ENCODE measurements at regions not wholly inside any gene's neighbourhood (a gene's known extent, or its start where the extent isn't known, plus 50 kb on each side); places are given as distances from the start of the nearest gene placed in this dataset.

- Histone ChIP-seq H3K4me1 (ENCODE audit: insufficient read depth, insufficient read length) (no peaks in the 10 kb centered on the region), H3K9ac (ENCODE audit: insufficient read length, low read depth) (no peak overlapping the region), H3K4me3 (ENCODE audit: insufficient read length, low read depth) (no peak overlapping the region), H3K9me3 (ENCODE audit: insufficient read depth, low read length) (no peaks in the 10 kb centered on the region), H3K27me3 (ENCODE audit: insufficient read depth, insufficient read length) (no peaks in the 10 kb centered on the region), H3K36me3 (ENCODE audit: insufficient read depth, insufficient read length, low read length) (no peaks in the 10 kb centered on the region)
- DNase-seq (ENCODE audit: low read depth, low spot score), result no peak
- TF ChIP-seq ZNF274 (IDR thresholded peaks at IDR 0.05; ENCODE audit: low read depth, low read length) (no peak), SUZ12 (IDR thresholded peaks at IDR 0.05; ENCODE audit: extremely low read depth, insufficient read depth, insufficient read length) (no peak), YY1 (IDR thresholded peaks at IDR 0.05; ENCODE audit: insufficient read depth, insufficient read length) (no peak)
Measured at GRCh38 chr5:61884252-61884855, 421.7 kb upstream of the KIF2A start.

GRCh38 chr5:61886214-61886613 lies 419.8 kb upstream of the KIF2A start:
- no peaks in the 10 kb centered on the region for H3K9me3 ChIP-seq (ENCODE audit: insufficient read depth, low read length)
- no peaks in the 10 kb centered on the region for H3K27me3 ChIP-seq (ENCODE audit: insufficient read depth, insufficient read length)
- DNase-seq (ENCODE audit: low read depth, low spot score), result no peak
- H3K9ac ChIP-seq (ENCODE audit: insufficient read length, low read depth), result no peak overlapping the region
- H3K36me3 ChIP-seq (ENCODE audit: insufficient read depth, insufficient read length, low read length), result no peaks in the 10 kb centered on the region
- TF ChIP-seq SUZ12 (IDR thresholded peaks at IDR 0.05; ENCODE audit: extremely low read depth, insufficient read depth, insufficient read length), result no peak
- TF ChIP-seq ZNF274 (IDR thresholded peaks at IDR 0.05; ENCODE audit: low read depth, low read length), result no peak
- TF ChIP-seq YY1 (IDR thresholded peaks at IDR 0.05; ENCODE audit: insufficient read depth, insufficient read length), result no peak
- H3K4me3 ChIP-seq (ENCODE audit: insufficient read length, low read depth), result no peak overlapping the region
- H3K4me1 ChIP-seq (ENCODE audit: insufficient read depth, insufficient read length), result no peaks in the 10 kb centered on the region

- Histone ChIP-seq H3K9ac (ENCODE audit: insufficient read length, low read depth) (no peak overlapping the region), H3K4me1 (ENCODE audit: insufficient read depth, insufficient read length) (no peaks in the 10 kb centered on the region), H3K36me3 (ENCODE audit: insufficient read depth, insufficient read length, low read length) (no peaks in the 10 kb centered on the region), H3K4me3 (ENCODE audit: insufficient read length, low read depth) (no peak overlapping the region), H3K27me3 (ENCODE audit: insufficient read depth, insufficient read length) (no peaks in the 10 kb centered on the region), H3K9me3 (ENCODE audit: insufficient read depth, low read length) (no peaks in the 10 kb centered on the region)
- no peak for TF ChIP-seq SUZ12 (IDR thresholded peaks at IDR 0.05; ENCODE audit: extremely low read depth, insufficient read depth, insufficient read length)
- TF ChIP-seq YY1 (IDR thresholded peaks at IDR 0.05; ENCODE audit: insufficient read depth, insufficient read length), result no peak
- TF ChIP-seq ZNF274 (IDR thresholded peaks at IDR 0.05; ENCODE audit: low read depth, low read length), result no peak
- no peak for DNase-seq (ENCODE audit: low read depth, low spot score)
Measured at GRCh38 chr5:61887271-61887670, 418.7 kb upstream of the KIF2A start.

DNA sequence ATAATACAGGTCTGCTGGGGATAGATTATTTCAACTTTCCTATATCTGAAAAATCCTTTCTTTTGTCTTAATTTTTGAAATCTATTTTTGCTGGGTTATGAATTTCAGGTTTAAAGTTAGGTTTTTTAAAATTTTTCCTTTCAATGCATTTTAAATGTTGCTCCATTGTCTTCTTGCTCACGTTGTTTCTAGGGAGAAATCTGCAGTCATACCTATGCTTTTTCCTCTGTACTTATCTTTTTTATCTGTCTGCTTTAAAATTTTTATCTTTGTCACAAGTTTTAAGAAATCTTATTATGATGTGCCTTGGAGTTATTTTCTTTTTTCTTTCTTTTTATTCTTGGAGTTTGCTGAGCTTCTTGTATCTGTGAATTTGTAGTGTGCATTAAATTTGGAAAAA lies 412.0 kb upstream of the KIF2A start:
- no peak for DNase-seq (ENCODE audit: low read depth, low spot score)
- Histone ChIP-seq H3K9me3 (ENCODE audit: insufficient read depth, low read length) (no peaks in the 10 kb centered on the region), H3K9ac (ENCODE audit: insufficient read length, low read depth) (no peak overlapping the region), H3K27me3 (ENCODE audit: insufficient read depth, insufficient read length) (no peaks in the 10 kb centered on the region), H3K4me1 (ENCODE audit: insufficient read depth, insufficient read length) (no peaks in the 10 kb centered on the region), H3K36me3 (ENCODE audit: insufficient read depth, insufficient read length, low read length) (no peaks in the 10 kb centered on the region), H3K4me3 (ENCODE audit: insufficient read length, low read depth) (no peak overlapping the region)
- no peak for TF ChIP-seq ZNF274 (IDR thresholded peaks at IDR 0.05; ENCODE audit: low read depth, low read length)
- TF ChIP-seq YY1 (IDR thresholded peaks at IDR 0.05; ENCODE audit: insufficient read depth, insufficient read length), result no peak

GRCh38 chr5:61896811-61897210 lies 409.2 kb upstream of the KIF2A start:
- no peaks in the 10 kb centered on the region for H3K27me3 ChIP-seq (ENCODE audit: insufficient read depth, insufficient read length)
- H3K9me3 ChIP-seq (ENCODE audit: insufficient read depth, low read length), result no peaks in the 10 kb centered on the region
- H3K36me3 ChIP-seq (ENCODE audit: insufficient read depth, insufficient read length, low read length), result no peaks in the 10 kb centered on the region
- no peak for DNase-seq (ENCODE audit: low read depth, low spot score)
- H3K9ac ChIP-seq (ENCODE audit: insufficient read length, low read depth), result no peak overlapping the region
- TF ChIP-seq SUZ12 (IDR thresholded peaks at IDR 0.05; ENCODE audit: extremely low read depth, insufficient read depth, insufficient read length) (no peak), YY1 (IDR thresholded peaks at IDR 0.05; ENCODE audit: insufficient read depth, insufficient read length) (no peak), ZNF274 (IDR thresholded peaks at IDR 0.05; ENCODE audit: low read depth, low read length) (no peak)
- no peaks in the 10 kb centered on the region for H3K4me1 ChIP-seq (ENCODE audit: insufficient read depth, insufficient read length)
- H3K4me3 ChIP-seq (ENCODE audit: insufficient read length, low read depth), result no peak overlapping the region

- no peak for TF ChIP-seq SUZ12 (IDR thresholded peaks at IDR 0.05; ENCODE audit: extremely low read depth, insufficient read depth, insufficient read length)
- no peak for TF ChIP-seq YY1 (IDR thresholded peaks at IDR 0.05; ENCODE audit: insufficient read depth, insufficient read length)
- no peak for TF ChIP-seq ZNF274 (IDR thresholded peaks at IDR 0.05; ENCODE audit: low read depth, low read length)
- no peak for DNase-seq (ENCODE audit: low read depth, low spot score)
- no peaks in the 10 kb centered on the region for H3K4me1 ChIP-seq (ENCODE audit: insufficient read depth, insufficient read length)
- H3K27me3 ChIP-seq (ENCODE audit: insufficient read depth, insufficient read length), result no peaks in the 10 kb centered on the region
- H3K36me3 ChIP-seq (ENCODE audit: insufficient read depth, insufficient read length, low read length), result no peaks in the 10 kb centered on the region
- no peak overlapping the region for H3K9ac ChIP-seq (ENCODE audit: insufficient read length, low read depth)
- H3K9me3 ChIP-seq (ENCODE audit: insufficient read depth, low read length), result no peaks in the 10 kb centered on the region
- H3K4me3 ChIP-seq (ENCODE audit: insufficient read length, low read depth), result no peak overlapping the region
Measured at GRCh38 chr5:61897251-61897650, 408.8 kb upstream of the KIF2A start.

DNA sequence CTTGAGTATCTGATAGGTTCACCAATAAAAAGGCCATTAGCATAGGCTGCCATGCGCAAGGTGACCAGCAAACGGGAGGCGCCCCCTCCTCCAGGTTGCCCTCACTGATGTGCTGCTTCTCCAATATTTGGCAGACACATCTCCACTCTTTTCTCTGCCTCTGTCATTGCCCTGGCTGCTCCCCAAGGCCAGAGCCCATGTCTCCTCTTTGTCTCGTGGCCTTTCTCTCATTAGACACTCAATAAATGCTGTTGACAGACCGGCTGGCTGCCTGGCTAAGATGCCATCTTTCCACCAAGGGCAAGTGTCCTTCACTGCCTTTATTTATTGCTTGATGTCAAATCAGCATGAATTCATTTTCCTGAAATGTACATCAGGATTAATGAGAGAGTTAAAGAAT lies 404.0 kb upstream of the KIF2A start:
- Histone ChIP-seq H3K27me3 (ENCODE audit: insufficient read depth, insufficient read length) (no peaks in the 10 kb centered on the region), H3K4me1 (ENCODE audit: insufficient read depth, insufficient read length) (no peaks in the 10 kb centered on the region), H3K4me3 (ENCODE audit: insufficient read length, low read depth) (no peak overlapping the region), H3K36me3 (ENCODE audit: insufficient read depth, insufficient read length, low read length) (no peaks in the 10 kb centered on the region), H3K9ac (ENCODE audit: insufficient read length, low read depth) (no peak overlapping the region), H3K9me3 (ENCODE audit: insufficient read depth, low read length) (no peaks in the 10 kb centered on the region)
- TF ChIP-seq SUZ12 (IDR thresholded peaks at IDR 0.05; ENCODE audit: extremely low read depth, insufficient read depth, insufficient read length), result no peak
- DNase-seq (ENCODE audit: low read depth, low spot score), result no peak

- TF ChIP-seq SUZ12 (IDR thresholded peaks at IDR 0.05; ENCODE audit: extremely low read depth, insufficient read depth, insufficient read length) (no peak), ZNF274 (IDR thresholded peaks at IDR 0.05; ENCODE audit: low read depth, low read length) (no peak), YY1 (IDR thresholded peaks at IDR 0.05; ENCODE audit: insufficient read depth, insufficient read length) (no peak)
- Histone ChIP-seq H3K36me3 (ENCODE audit: insufficient read depth, insufficient read length, low read length) (no peaks in the 10 kb centered on the region), H3K4me1 (ENCODE audit: insufficient read depth, insufficient read length) (no peaks in the 10 kb centered on the region), H3K27me3 (ENCODE audit: insufficient read depth, insufficient read length) (no peaks in the 10 kb centered on the region), H3K4me3 (ENCODE audit: insufficient read length, low read depth) (no peak overlapping the region), H3K9ac (ENCODE audit: insufficient read length, low read depth) (no peak overlapping the region), H3K9me3 (ENCODE audit: insufficient read depth, low read length) (no peaks in the 10 kb centered on the region)
- DNase-seq (ENCODE audit: low read depth, low spot score), result no peak
Measured at GRCh38 chr5:61904730-61905129, 401.3 kb upstream of the KIF2A start.

Data from NT2/D1 (cell line).